ENCODE measurements at regions not wholly inside any gene's neighbourhood (a gene's known extent, or its start where the extent isn't known, plus 50 kb on each side); places are given as distances from the start of the nearest gene placed in this dataset.

DNA sequence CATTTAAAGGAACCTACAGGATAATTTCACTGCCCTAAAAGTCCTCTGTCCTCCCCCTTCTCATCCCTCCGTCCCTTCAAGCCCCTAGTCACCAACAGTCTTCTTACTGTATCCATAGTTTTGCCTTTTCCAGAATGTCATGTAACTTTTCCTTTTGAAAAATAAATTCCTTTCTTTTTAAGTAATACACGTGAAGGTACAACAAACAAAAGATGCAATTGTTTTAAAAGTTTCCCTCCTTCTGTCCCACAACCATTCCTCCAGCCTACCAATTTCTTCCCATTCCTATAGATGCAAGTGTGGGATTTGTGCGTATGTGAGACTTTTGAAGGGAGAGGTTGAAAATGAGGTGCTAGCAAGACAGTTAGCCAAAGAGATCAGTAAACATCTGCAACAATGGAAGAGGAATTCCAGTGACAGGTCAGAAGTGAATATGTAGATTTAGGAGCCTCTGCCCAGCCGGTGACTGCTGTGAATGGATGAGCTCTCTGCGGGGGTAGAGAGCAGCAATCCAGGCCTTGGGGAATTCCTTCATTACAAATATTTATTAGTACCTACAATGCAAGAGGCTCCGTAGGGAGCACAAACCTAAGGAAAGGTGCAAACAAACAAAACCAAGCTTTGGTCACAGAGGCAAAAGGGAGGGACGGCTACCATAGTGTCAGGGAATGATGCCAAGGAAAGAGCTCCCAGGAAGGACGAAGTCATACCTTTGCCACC, 243.6 kb downstream of the SKIDA1 start:
- TF ChIP-seq, protein P1, sequence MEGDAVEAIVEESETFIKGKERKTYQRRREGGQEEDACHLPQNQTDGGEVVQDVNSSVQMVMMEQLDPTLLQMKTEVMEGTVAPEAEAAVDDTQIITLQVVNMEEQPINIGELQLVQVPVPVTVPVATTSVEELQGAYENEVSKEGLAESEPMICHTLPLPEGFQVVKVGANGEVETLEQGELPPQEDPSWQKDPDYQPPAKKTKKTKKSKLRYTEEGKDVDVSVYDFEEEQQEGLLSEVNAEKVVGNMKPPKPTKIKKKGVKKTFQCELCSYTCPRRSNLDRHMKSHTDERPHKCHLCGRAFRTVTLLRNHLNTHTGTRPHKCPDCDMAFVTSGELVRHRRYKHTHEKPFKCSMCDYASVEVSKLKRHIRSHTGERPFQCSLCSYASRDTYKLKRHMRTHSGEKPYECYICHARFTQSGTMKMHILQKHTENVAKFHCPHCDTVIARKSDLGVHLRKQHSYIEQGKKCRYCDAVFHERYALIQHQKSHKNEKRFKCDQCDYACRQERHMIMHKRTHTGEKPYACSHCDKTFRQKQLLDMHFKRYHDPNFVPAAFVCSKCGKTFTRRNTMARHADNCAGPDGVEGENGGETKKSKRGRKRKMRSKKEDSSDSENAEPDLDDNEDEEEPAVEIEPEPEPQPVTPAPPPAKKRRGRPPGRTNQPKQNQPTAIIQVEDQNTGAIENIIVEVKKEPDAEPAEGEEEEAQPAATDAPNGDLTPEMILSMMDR (IDR thresholded peaks at IDR 0.05), result no peak
- TF ChIP-seq POLR2A (IDR thresholded peaks at IDR 0.05), result no peak
